Activated CD4-positive, alpha-beta T cell treated with anti-CD3 and anti-CD28 coated beads, Interleukin-2, amount 10 ng/mL, durations not matched to agents 24 days and 14 days (primary cell): ENCODE measurements at regions not wholly inside any gene's neighbourhood (a gene's known extent, or its start where the extent isn't known, plus 50 kb on each side); places are given as distances from the start of the nearest gene placed in this dataset.

ENCODE experiments used
- DNase-seq: peaks from one replicate; pipeline ENCODE4 v3.0.0; 2022
- H3K27ac Mint-ChIP-seq: one replicate; pipeline ENCODE4 v1.8.0; 2022; ENCODE audit warnings: mild to moderate bottlenecking, mixed read lengths
- H3K27me3 Mint-ChIP-seq: one replicate; pipeline ENCODE4 v1.8.0; 2022; ENCODE audit warnings: mixed read lengths
- H3K36me3 Mint-ChIP-seq: one replicate; pipeline ENCODE4 v1.8.0; 2022; ENCODE audit warnings: low read depth, mild to moderate bottlenecking, mixed read lengths
- H3K4me1 Mint-ChIP-seq: one replicate; pipeline ENCODE4 v1.8.0; 2021; ENCODE audit warnings: mixed read lengths
- H3K4me3 Mint-ChIP-seq: one replicate; pipeline ENCODE4 v1.8.0; 2022; ENCODE audit warnings: mild to moderate bottlenecking, moderate library complexity, mixed read lengths
- H3K9me3 Mint-ChIP-seq: one replicate; pipeline ENCODE4 v1.8.0; 2021; ENCODE audit warnings: mixed read lengths
- intact Hi-C: fragments of 100-400 bp; cut with micrococcal nuclease; formaldehyde crosslinking; loops from one replicate; pipeline ENCODE4 v1.15.1; 2023

DNA sequence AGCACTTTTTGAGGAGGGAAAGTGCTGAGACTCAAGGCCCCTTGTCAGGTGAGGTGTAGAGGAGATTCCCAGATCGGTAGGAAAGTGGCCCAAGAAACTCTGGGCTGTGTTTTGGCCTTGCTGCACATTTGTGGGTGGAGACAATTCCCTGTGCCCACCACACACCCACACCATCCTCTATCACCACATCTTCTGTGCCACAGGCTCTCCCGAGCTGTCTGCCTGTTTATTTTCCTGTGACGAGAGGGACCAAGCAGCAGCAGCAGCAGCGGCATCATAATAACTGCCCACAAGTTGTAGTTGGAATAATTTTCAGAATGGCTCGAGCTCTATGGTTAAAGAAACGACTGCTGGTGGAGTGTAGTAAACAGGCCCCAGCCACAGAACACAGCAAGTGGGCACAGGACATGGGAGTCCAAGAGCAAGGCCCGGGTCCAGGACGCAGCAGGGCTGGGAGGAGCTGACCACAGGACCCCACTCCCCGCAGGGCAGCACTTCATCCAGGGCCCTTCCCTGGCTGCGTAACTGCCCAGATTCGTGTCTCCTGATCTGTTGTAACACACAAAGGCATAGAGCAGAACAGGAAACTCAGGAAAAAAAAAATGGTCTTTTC, 55.6 kb upstream of the BCL2L14 start:
- peak overlapping the region; percentile 34 for H3K4me3 Mint-ChIP-seq
- DNase-seq, result no peak
- peak overlapping the region; percentile 94 for H3K27ac Mint-ChIP-seq
- H3K9me3 Mint-ChIP-seq, result peaks cover 4% of the 10 kb centered on the region
- no peaks in the 10 kb centered on the region for H3K27me3 Mint-ChIP-seq
- H3K36me3 Mint-ChIP-seq, result peaks cover 11% of the 10 kb centered on the region
- H3K4me1 Mint-ChIP-seq, result peaks cover 74% of the 10 kb centered on the region
- intact Hi-C loops, result no loop called here

DNA sequence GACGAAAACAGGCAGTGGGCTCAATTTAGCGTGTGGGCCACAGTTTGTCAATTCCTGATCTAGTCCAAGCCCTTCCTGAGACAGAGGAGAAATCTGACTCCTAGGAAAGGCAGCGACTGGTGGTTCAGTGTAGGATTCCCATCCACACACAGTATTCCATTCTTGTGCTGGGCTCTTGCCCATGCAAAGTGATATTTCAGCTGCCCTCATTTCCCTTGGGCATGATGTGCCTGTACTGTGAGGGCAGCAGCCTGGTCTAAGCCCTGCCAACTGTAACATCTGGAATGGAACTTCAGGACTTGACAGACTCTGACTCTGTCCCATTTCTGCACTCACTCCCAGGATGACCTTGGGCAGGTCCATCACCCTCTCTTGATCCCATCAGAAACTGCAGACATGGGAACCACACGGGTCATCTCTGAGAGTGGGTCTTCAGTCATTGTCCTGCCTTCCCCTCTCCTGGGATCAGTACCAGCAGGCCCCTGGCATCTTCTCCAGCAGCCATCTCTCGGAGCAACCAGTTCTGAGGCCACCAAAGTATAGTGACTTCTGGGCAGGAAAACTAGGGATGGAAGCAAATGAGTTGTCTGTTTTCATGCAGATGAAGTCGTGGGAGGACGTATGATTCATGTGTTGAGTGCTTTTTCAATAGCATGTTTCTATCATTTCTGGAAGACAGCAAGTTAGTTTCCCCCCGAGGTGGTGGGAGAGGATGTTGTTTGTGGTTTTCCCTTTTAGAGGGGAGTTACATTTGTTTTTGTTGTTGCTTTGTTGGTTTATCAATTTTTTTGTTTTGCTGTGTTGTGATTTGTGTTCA, 54.2 kb upstream of the BCL2L14 start:
- peaks cover 69% of the 10 kb centered on the region for H3K4me1 Mint-ChIP-seq
- peaks cover 11% of the 10 kb centered on the region for H3K36me3 Mint-ChIP-seq
- peaks cover 4% of the 10 kb centered on the region for H3K9me3 Mint-ChIP-seq
- peak overlapping the region; percentile 50 for H3K4me3 Mint-ChIP-seq
- H3K27ac Mint-ChIP-seq, result peak overlapping the region; percentile 94
- intact Hi-C loops, result loop anchor here (1.0 kb wide), 2 partner anchors 9 kb away; no protein-coding TSS in a partner anchor
- H3K27me3 Mint-ChIP-seq, result no peaks in the 10 kb centered on the region
- DNase-seq, result peak; percentile 76

DNA sequence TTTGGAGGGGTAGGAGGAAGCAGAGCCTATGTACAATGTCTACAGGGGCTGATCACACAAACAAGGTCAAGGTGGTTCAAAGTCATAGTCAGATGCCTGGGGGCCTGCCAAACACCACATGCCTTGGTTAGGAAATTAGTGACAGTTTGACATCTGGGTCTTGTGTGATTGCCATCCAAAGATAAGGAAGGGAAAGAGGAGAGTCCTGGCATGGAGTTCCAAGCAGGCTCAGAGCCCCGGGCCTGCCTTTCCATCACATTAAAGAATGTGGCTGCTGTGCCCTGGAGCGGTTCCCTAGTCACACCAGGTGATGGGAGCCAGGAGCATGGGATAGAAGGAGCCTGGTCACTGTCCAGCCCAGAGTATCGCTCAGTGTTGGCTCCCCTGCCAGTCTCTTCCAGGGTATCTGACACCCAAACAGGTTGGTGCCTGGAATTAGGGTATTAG, 53.6 kb upstream of the BCL2L14 start:
- peaks cover 3% of the 10 kb centered on the region for H3K9me3 Mint-ChIP-seq
- peak overlapping the region; percentile 50 for H3K4me3 Mint-ChIP-seq
- H3K27ac Mint-ChIP-seq, result peak overlapping the region; percentile 94
- DNase-seq, result no peak
- no peaks in the 10 kb centered on the region for H3K27me3 Mint-ChIP-seq
- H3K36me3 Mint-ChIP-seq, result peaks cover 11% of the 10 kb centered on the region
- intact Hi-C loops, result loop anchor here (1.0 kb wide), 1 partner anchor 8 kb away; no protein-coding TSS in a partner anchor
- H3K4me1 Mint-ChIP-seq, result peaks cover 68% of the 10 kb centered on the region

DNA sequence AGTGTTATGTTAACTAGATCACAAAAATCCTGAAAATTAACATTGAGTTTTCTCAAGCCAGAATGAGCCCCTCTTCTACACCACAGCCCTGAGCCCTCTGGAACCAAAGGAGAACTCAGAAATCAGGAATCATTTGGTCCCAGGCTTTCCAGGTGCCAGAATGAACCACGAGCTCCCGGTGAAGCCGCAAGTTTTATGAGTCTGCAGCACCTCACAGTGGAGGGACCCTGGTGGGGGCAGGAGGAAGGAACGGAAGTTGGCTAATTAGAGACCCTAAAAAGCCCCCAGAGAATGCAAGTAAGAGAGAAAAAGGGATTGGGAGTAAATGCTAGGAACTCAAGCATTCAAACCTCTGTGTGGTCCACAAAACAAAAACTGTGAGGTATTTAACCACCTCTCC, 52.9 kb upstream of the BCL2L14 start:
- Mint-ChIP-seq H3K9me3 (no peaks in the 10 kb centered on the region), H3K4me1 (peaks cover 67% of the 10 kb centered on the region), H3K27ac (peak overlapping the region; percentile 94), H3K27me3 (no peaks in the 10 kb centered on the region), H3K36me3 (peaks cover 11% of the 10 kb centered on the region), H3K4me3 (no peak overlapping the region)
- intact Hi-C loops, result loop anchor here (1.0 kb wide), 1 partner anchor 8 kb away; no protein-coding TSS in a partner anchor
- DNase-seq, result no peak

DNA sequence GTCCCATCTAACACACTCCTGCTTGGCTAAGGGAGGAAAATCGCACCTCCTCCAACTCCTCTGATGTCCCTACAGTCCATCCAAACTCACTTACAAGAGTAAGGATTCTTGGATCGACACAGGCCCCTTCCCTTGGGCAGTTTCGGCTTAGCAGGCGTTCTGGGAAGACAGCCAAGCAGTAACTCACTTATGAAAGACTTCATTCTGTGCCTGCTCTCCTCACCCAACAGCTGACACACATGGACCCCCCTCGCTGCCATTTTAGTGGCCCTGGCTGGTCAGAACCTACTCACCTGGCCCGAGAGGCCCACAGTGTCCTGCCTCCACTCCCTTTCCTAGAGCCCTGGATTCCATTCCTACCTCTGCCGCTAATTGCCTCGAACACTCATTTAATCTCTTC, 52.3 kb upstream of the BCL2L14 start:
- intact Hi-C loops, result no loop called here
- no peak overlapping the region for H3K4me3 Mint-ChIP-seq
- no peak for DNase-seq
- H3K27me3 Mint-ChIP-seq, result no peaks in the 10 kb centered on the region
- peaks cover 9% of the 10 kb centered on the region for H3K36me3 Mint-ChIP-seq
- H3K4me1 Mint-ChIP-seq, result peaks cover 66% of the 10 kb centered on the region
- H3K9me3 Mint-ChIP-seq, result no peaks in the 10 kb centered on the region
- peak overlapping the region; percentile 94 for H3K27ac Mint-ChIP-seq

DNA sequence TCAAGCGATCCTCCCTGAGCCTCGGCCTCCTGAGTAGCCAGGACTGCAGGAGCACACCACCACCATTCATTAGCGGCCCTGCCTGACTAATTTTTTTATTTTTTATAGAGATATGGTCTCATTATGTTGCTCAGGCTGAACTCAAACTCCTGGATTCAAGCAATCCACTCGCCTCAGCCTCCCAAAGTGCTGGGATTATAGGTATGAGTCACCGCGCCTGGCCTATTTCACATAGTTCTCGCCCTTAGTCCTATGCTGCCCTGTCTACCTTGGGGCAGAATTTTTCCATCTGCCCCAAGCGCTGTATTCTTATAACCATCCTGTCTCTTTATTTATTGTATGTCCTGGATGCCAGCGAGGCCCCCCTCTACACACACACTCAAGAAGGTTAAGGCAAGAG, 50.9 kb upstream of the BCL2L14 start:
- no peak overlapping the region for H3K27ac Mint-ChIP-seq
- H3K36me3 Mint-ChIP-seq, result peaks cover 4% of the 10 kb centered on the region

DNA sequence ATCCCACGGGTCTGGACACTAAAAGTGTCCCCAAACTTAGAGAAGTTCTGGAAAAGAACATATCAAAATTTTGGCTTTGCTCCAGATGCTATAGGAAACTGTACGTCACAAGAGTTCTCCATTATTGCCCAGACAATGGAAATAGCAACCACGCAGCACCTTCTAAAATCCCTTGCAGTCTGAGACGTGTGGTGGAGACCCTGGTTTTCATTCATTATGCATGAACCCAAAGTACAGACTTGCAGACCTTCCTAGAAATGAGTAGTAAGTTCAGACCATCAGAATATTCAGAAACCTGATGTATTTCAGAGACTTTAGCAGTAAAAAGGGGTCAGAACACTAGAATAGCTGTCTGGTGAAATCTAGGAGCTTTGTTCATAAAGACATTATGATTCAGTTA, 50.0 kb upstream of the BCL2L14 start:
- H3K27me3 Mint-ChIP-seq, result no peaks in the 10 kb centered on the region
- peaks cover 67% of the 10 kb centered on the region for H3K4me1 Mint-ChIP-seq
- no peaks in the 10 kb centered on the region for H3K9me3 Mint-ChIP-seq
- peaks cover 2% of the 10 kb centered on the region for H3K36me3 Mint-ChIP-seq
- DNase-seq, result no peak
- intact Hi-C loops, result no loop called here
- H3K4me3 Mint-ChIP-seq, result no peak overlapping the region
- H3K27ac Mint-ChIP-seq, result peak overlapping the region; percentile 10

More for the DNA sequence above, 50.9 kb upstream of the BCL2L14 start:
- intact Hi-C loops, result no loop called here
- Mint-ChIP-seq H3K27me3 (no peaks in the 10 kb centered on the region), H3K4me3 (no peak overlapping the region), H3K9me3 (no peaks in the 10 kb centered on the region), H3K4me1 (peaks cover 67% of the 10 kb centered on the region)
- no peak for DNase-seq
